Heart left ventricle (tissue), 13 donors: ENCODE measurements at regions not wholly inside any gene's neighbourhood (a gene's known extent, or its start where the extent isn't known, plus 50 kb on each side); places are given as distances from the start of the nearest gene placed in this dataset.

ENCODE experiments used
- POLR2A ChIP-seq, 2 donors: fragments of 450-650 bp; IDR thresholded peaks; one replicate each; pipeline ENCODE4 v1.6.1; 2017; ENCODE audit warnings: antibody characterized with exemption in 2 of 2, mild to moderate bottlenecking in 2 of 2, moderate library complexity in 2 of 2
- TF ChIP-seq, protein P1 (sequence below), 12 donors: fragments of 200-600 bp; sonication (generic) in 4 of 12; IDR thresholded peaks; one replicate each; pipeline versions ENCODE4 v1.5.0 to v1.8.0; 2018 to 2022; ENCODE audit warnings: antibody characterized with exemption in 12 of 12, mild to moderate bottlenecking in 5 of 12
- donor health status: ischemic (EF 13 %, LVEDD 7.1; RV severe dilation, severe dysfunction).
- donor health status: DM: no; HTN: yes; CAD: no.
- donor health status: DM: no; HTN: no; CAD: no.
- donor health status: ischemic (EF 25% LVEDD 6.9; RV normal size, moderate dysfunction).
- donor health status: ischemic (EF 25% LVEDD 5.7; RV mildly dilated, moderate dysfunction).
- donor health status: ischemic (EF 35%, LVEDD 5.7; RV mildly dilated, moderate dysfunction).
- donor health status: nonischemic (EF 11% LVEDD 7.7; RV severe dilation, severe dysfunction).
- donor health status: DM: yes; HTN: yes; CAD: no.
- donor health status: PGD.
- donor health status: ischemic (EF 29% LVEDD 5.4; RV normal size, mild dysfunction).
- donor health status: nonischemic (EF 23%, LVEDD 6.1; RV moderate dilation, normal function).

- TF ChIP-seq, protein P1, sequence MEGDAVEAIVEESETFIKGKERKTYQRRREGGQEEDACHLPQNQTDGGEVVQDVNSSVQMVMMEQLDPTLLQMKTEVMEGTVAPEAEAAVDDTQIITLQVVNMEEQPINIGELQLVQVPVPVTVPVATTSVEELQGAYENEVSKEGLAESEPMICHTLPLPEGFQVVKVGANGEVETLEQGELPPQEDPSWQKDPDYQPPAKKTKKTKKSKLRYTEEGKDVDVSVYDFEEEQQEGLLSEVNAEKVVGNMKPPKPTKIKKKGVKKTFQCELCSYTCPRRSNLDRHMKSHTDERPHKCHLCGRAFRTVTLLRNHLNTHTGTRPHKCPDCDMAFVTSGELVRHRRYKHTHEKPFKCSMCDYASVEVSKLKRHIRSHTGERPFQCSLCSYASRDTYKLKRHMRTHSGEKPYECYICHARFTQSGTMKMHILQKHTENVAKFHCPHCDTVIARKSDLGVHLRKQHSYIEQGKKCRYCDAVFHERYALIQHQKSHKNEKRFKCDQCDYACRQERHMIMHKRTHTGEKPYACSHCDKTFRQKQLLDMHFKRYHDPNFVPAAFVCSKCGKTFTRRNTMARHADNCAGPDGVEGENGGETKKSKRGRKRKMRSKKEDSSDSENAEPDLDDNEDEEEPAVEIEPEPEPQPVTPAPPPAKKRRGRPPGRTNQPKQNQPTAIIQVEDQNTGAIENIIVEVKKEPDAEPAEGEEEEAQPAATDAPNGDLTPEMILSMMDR (IDR thresholded peaks at IDR 0.05), result peak; percentile 68 to 89 (median 82)
- TF ChIP-seq POLR2A (IDR thresholded peaks at IDR 0.05), result no peak
These were observed 279.1 kb downstream of the TTC6 start for GRCh38 chr14:37874429-37875109.
